ENCODE measurements at regions not wholly inside any gene's neighbourhood (a gene's known extent, or its start where the extent isn't known, plus 50 kb on each side); places are given as distances from the start of the nearest gene placed in this dataset.

- Histone ChIP-seq H3K4me3 (replicated peaks in 1 of 2; ENCODE audit: low read depth in 1 of 2, low read length in 2 of 2) (no peak overlapping the region), H3K9ac (ENCODE audit: low read length) (no peak overlapping the region), H3K4me1 (ENCODE audit: control insufficient read depth in 1 of 2, insufficient read depth in 2 of 2, low read length in 2 of 2) (no peaks in the 10 kb centered on the region), H4K20me1 (ENCODE audit: insufficient read depth) (no peaks in the 10 kb centered on the region), H3K9me3 (ENCODE audit: control insufficient read depth in 1 of 2, insufficient read depth in 1 of 2, low read depth in 1 of 2, low read length in 2 of 2) (no peaks in the 10 kb centered on the region), H3K27me3 (ENCODE audit: insufficient read depth, low read length) (no peaks in the 10 kb centered on the region), H3K27ac (ENCODE audit: low read depth, low read length) (no peak overlapping the region), H3K79me2 (ENCODE audit: insufficient read depth, low read length) (no peaks in the 10 kb centered on the region), H3K36me3 (ENCODE audit: control insufficient read depth in 1 of 2, insufficient read depth in 2 of 2, low read length in 2 of 2) (no peaks in the 10 kb centered on the region), H3K9me2 (ENCODE audit: insufficient read depth) (no peaks in the 10 kb centered on the region), H3K4me2 (ENCODE audit: low read length) (no peak overlapping the region), H2AFZ (ENCODE audit: low read depth, low read length, poor library complexity, severe bottlenecking) (no peak overlapping the region)
- POLR2A ChIA-PET: no interaction called here
- ATAC-seq: no peak
- BruUV-seq (replicated peaks): no TSS peak
- RAD21 ChIA-PET (ENCODE audit: low non-redundant PET in 1 of 2, low total read pairs in 2 of 2, uncharacterized antibody in 2 of 2, unreplicated experiment in 2 of 2): no interaction called here
- CTCF ChIA-PET: no interaction called here
- no peak for DNase-seq (ENCODE audit: low read depth, low spot score)
- TF ChIP-seq CBX3 (IDR thresholded peaks at IDR 0.05; ENCODE audit: low read depth): no peak
- TF ChIP-seq, protein P1, sequence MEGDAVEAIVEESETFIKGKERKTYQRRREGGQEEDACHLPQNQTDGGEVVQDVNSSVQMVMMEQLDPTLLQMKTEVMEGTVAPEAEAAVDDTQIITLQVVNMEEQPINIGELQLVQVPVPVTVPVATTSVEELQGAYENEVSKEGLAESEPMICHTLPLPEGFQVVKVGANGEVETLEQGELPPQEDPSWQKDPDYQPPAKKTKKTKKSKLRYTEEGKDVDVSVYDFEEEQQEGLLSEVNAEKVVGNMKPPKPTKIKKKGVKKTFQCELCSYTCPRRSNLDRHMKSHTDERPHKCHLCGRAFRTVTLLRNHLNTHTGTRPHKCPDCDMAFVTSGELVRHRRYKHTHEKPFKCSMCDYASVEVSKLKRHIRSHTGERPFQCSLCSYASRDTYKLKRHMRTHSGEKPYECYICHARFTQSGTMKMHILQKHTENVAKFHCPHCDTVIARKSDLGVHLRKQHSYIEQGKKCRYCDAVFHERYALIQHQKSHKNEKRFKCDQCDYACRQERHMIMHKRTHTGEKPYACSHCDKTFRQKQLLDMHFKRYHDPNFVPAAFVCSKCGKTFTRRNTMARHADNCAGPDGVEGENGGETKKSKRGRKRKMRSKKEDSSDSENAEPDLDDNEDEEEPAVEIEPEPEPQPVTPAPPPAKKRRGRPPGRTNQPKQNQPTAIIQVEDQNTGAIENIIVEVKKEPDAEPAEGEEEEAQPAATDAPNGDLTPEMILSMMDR (IDR thresholded peaks at IDR 0.05 in 2 of 3, conservative IDR thresholded peaks at IDR 0.05 in 1 of 3; ENCODE audit: borderline replicate concordance in 1 of 3, insufficient read depth in 1 of 3, low read depth in 2 of 3, low read length in 2 of 3): no peak
- TF ChIP-seq EZH2phosphoT487 (IDR thresholded peaks at IDR 0.05; ENCODE audit: borderline replicate concordance): no peak
- no peak for TF ChIP-seq RAD21 (IDR thresholded peaks at IDR 0.05; ENCODE audit: low read depth)
- TF ChIP-seq, protein P2, sequence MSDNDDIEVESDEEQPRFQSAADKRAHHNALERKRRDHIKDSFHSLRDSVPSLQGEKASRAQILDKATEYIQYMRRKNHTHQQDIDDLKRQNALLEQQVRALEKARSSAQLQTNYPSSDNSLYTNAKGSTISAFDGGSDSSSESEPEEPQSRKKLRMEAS (IDR thresholded peaks at IDR 0.05): no peak
- TF ChIP-seq ELF1 (IDR thresholded peaks at IDR 0.05; ENCODE audit: borderline replicate concordance, low read depth): no peak
- no peak for TF ChIP-seq SIN3A (IDR thresholded peaks at IDR 0.05; ENCODE audit: low read depth)
- TF ChIP-seq FOSL1 (IDR thresholded peaks at IDR 0.05; ENCODE audit: low read depth): no peak
- no peak for TF ChIP-seq SP1 (IDR thresholded peaks at IDR 0.05; ENCODE audit: low read depth)
- no peak for TF ChIP-seq ZBTB33 (IDR thresholded peaks at IDR 0.05; ENCODE audit: extremely low read depth, insufficient replicate concordance, low read length)
- no peak for TF ChIP-seq EGR1 (IDR thresholded peaks at IDR 0.05; ENCODE audit: low read depth)
- intact Hi-C loops (cut with micrococcal nuclease): no loop called here
Observed at GRCh38 chr18:22778996-22779395, 154.1 kb upstream of the RBBP8 start.

Measured in HCT116 (cell line).